Stimulated activated CD8-positive, alpha-beta memory T cell treated with anti-CD3 and anti-CD28 coated beads, Interleukin-4, amount 100 ng/mL, for 4 hours (primary cell): ENCODE measurements at regions not wholly inside any gene's neighbourhood (a gene's known extent, or its start where the extent isn't known, plus 50 kb on each side); places are given as distances from the start of the nearest gene placed in this dataset.
"Not testable (repeated sequence)": the region's sequence is repeated elsewhere in the genome, so short reads cannot be mapped to it uniquely, and the experiment has no call there.

ENCODE experiments used
- DNase-seq, 2 donors: peaks; one replicate each; pipeline ENCODE4 v3.0.0-alpha.2; 2020; ENCODE audit warnings: low read depth in 2 of 2, low spot score in 1 of 2

DNA sequence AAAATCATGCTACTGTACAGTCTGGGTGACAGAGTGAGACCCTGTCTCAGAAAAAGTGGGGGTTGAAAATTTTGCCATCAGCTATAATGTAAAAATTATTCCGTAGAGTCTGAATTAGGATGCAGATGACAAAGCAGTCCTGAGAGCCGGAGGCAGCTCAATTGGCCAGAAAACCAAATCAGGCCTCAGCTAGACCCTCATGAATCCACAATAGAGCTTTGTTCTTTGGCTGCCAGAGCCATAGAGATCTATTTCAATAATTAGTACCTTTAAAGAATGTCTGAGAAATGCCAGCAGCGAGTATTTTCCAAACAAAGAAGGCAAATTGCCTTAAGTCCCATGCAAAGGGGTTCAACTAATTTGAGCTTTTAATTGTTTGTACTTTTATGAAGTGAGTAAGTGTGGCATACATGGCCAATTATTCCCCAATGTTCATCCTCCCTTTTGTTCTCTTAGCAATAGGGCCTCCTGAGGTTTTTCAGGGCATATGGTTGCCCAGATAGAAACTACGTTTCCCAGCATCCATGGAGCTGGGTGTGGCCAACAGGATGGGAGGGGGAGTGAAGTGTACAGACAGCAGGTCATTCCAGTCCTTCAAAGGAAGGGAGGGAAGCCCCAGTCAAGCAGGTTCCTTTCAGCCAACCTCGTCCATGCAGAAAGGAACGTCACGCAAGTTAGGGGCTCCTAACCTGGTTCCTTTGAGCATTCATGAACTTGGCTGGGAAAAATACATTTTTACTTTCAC, 211.3 kb upstream of the APCDD1 start:
- DNase-seq = no peak

DNA sequence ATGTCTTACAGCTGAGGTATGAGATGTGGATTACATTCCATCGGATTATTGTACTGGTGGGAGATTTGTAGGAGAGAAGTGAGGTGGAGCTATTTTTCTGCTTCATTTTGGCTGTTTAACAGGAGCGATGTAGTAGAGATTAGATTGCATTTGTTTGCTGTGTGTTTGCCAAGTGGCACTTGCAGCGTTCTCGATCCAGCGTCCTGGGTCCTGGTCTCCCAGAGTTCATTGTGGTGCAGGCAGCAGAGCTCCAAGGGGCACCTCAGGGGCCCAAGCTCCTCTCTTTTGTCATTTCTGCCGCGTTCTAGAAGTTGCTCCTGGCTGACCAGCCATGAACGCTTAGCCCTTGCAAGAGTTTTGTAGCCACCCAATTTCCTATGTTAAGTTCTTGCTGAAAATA, 210.1 kb upstream of the APCDD1 start:
- DNase-seq = no peak

DNA sequence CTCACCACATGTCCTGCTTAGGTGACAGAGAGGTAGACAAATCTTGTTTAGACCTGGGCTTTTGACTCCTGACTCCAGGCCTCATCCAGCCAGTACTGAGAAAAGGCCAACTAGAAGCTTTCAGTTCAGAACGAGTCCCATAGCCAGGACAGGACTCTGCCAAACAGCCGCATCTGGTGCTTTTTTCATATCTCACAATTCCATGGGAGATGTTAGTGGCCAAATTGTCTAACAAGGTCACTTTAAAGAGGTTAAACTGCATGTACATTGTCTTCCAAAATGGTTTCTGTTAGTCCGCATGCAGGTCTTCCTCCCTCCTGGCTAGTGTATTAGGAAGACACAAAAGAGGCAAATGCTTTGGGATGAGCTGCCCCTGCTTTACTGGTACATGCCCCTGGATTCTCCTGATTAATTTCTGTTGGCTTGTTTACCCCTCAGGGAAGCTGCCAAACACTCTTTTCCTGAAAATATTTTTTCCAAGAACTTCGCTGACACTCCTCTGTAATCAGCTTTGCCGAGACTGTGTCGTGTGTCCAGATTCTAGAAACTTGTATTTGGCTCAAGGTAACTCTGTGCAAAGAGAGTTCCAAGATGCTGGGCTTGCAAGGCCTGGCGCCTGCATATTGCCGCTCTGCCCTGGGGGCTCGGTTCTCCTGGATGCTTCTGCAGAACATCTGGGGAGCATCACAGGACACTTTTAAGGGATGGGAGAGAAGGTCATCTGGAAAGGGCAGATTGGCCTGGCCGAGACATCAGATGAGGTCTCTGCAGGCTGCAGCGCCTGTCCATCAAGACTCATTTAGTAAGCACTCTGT, 209.2 kb upstream of the APCDD1 start:
- DNase-seq = no peak

DNA sequence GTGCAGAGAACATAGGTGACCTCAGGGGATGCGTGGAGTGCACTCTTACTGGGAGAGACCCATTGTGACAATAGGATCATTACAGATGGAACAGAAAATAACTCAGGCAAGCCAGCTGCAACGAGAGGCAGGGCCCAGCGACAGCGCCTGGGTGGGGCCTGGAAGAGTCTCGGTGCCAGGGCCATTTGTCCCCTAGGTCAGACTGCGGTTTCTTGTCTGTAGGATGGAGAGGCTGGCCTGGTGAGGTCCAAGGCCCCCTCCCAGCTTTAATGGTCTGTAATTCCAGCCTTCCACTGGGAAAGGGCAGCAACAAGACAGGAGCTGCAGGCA, 208.6 kb upstream of the APCDD1 start:
- no peak for DNase-seq

DNA sequence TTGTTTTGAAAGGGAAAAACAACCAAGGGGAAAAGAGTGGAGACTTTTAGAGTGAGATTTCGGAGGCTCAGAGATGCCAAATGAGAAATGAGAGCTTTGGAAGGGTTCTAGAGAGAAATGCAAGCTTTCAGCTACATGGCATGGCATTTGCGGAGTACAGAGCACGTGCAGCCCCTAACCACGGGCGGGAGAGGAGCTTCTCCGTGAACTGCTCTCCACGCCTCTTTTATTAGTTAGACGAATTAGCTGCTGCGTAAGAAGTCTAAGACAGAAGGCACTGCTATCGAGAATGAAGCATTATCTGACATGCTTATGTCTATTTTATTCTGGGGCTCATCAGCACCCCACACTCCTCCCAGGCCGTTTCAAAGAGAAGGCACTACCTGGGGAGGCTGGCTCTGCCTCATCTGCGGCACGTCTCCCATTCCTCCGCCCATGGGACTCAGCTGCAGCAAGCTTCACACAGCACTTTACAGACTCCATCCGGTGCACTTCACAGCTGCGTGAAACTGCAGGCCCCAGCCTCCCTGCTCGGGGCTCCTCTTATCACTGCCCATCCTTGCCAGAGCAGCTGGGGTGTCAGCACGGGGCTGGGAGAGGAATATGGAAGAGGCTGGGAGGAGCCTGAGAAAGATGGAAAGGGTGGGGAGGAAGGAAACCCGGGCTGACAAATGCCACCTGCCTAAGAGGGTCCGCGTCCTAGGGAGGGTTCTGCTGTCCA, 207.3 kb upstream of the APCDD1 start:
- DNase-seq = no peak

GRCh38 chr18:10247742-10248082, 206.7 kb upstream of the APCDD1 start:
- no peak for DNase-seq

- DNase-seq = no peak
These were observed 205.7 kb upstream of the APCDD1 start for GRCh38 chr18:10248738-10249137.

DNA sequence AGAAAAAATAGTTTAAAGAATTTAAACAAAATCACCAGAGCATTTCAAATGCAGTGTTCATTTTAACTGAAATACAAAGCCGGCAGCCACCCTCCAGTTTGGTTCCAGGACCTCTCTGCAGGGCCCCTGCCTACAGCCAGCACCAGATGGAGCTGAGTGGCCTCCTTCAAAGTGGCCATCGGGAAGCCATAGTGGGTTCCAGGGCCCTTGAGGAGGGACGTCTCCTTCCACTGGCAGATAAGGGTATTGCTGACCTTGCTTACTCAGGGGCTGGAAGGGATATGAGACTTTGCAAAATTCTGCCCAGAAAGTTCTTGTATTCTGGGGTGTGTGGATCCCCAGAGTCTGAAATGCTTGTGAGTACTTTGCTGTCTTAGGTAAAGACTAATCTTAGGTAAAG, 205.2 kb upstream of the APCDD1 start:
- no peak for DNase-seq

GRCh38 chr18:10249801-10250200, 204.6 kb upstream of the APCDD1 start:
- no peak for DNase-seq

DNA sequence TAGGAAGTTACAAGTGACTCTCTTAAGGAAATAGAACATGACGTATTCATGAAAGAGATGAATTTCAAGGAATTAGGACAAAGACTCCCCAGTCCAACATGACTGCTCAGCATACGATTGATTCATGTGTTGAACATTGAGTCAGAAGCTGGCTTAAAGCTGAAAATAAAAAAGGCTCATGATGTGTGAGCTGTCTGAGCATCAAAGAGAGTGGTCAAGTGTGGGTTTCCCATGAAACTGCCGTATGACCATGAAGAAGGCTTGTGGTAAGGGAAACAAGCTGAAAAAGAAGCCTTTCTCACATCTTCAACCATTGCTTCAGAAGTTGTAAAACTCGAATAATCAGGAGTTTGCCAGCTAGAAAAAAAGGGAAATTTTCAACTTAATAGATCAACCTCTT, 201.9 kb upstream of the APCDD1 start:
- DNase-seq = no peak

DNA sequence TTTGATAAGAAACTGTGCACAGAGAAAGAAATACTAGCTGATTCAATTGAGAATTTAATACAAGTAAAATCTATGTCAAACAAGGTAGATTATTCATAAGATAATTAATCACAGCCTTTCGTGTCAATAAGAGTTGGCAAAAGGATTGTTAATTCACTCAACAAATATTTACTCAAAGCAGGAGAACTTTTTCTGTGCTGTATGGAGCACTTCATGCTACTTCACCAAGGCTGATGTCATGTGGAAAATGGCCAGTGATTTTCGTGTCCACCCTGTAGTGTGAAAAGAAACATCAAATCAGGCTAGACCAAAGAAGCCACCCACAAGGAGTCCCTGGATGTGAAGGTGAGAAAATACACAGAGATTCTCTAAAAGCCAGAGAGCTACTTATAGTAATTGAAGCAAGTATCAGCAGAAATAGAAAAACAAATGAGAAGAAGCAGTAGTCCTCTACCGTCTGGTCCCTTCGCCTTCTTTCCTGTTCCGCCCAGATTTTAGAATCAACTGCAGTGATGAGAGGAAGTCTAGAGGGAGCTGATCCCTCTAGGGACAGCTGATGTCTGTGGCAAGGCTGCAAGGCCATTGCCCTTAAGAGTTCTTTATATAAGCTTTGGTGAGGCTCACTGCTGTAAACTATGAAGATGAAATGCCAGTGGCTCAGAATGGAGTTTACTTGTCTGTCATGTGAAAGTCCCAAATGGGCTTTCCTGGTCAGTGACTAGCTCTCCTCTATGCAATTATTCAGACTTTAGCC, 201.3 kb upstream of the APCDD1 start:
- no peak for DNase-seq

- not testable (repeated sequence) for DNase-seq
These were observed 198.2 kb upstream of the APCDD1 start for GRCh38 chr18:10256276-10256675.

DNA sequence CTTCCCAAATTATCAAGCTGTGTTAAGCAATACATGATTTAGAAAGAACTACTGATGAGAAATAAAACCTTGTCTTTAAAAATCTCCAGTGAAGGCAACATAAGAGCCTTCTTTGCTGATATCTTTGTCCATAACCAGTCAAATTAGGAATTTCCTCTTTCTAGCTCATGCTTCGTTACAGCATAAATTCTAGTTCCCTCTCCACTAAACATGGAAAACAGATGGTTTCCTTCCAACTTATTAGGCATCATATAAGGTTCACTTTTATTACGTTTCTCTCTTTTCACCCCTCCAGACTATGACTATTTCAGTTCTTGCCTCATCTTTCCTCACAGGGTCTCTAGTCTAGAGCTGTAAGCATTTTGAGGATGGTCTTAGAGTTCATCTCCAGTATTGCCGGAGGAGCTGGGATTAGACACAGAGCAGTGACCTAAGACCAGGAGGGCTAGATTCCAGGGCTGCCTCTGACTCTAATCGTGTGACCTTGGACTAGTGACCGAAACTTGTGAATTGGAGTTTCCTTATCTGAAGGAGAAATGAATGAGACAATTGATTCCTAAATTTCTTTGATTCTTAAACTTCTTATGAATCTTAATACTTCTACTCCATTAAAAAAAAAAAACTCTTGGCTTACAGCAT, 195.5 kb upstream of the APCDD1 start:
- DNase-seq = no peak

DNA sequence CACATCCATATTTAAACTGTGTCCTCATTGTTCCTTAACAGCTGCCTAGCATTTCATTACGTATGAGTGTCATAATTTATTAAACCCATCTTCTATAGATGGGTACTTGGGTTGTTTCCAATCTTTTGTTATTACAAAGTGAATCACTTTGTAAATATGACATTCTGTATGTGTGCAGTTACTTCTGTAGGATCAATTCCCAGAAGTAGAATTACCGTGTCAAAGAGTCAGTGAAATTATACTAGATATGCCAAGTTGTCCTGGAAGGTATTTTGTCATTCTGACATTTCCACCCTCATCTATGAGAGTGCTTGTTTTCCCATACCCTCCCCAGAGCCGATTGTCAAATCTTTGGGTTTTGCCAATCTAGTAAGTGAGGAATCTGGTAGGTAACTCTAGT, 194.5 kb upstream of the APCDD1 start:
- no peak for DNase-seq

- no peak for DNase-seq
These were observed 192.8 kb upstream of the APCDD1 start for GRCh38 chr18:10261344-10262276.

DNA sequence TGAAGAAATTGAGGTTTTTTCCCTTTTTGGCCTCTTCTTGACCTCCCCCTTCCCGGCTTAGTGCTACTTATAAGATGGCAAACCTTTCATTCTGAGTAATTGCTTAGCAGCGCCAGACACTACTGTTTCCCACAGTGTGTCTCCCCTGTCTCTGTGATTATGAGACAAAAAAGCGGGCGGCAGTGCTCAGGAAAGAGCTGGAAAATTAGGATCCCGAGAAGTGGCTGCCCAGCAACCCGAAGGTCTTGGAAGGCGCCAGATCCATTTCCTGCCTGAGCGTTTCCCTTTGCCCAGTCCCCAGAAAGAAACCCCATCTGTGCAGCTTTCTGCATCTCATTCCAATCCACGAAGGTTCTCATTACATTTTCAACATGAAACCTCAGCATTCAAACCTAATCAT, 191.9 kb upstream of the APCDD1 start:
- no peak for DNase-seq

DNA sequence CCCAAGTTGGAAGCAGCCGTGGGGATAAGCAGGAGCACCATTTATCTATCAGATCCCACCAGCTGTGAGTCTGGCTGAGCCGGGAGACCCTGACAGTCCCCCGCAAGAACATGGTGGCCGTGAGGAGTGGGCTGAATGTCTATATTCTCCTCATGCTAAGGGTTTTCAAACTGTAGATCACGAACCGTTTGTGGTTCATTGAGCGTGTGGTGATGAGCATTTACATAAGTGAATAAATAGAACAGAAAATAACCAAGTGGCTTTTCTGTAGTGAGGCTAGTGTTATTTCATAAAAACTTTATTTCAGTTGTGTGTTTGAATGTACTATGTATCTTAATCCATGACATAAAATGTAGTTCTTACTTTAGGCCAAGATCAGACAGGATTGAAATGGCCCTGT, 190.2 kb upstream of the APCDD1 start:
- DNase-seq = no peak

GRCh38 chr18:10265560-10266333, 188.7 kb upstream of the APCDD1 start:
- no peak for DNase-seq

GRCh38 chr18:10266334-10266590, 188.2 kb upstream of the APCDD1 start:
- no peak for DNase-seq

- no peak for DNase-seq
These were observed 185.2 kb upstream of the APCDD1 start for GRCh38 chr18:10269261-10269660.
